B cell (primary cell): ENCODE measurements at regions not wholly inside any gene's neighbourhood (a gene's known extent, or its start where the extent isn't known, plus 50 kb on each side); places are given as distances from the start of the nearest gene placed in this dataset.

Experiments used
- ATAC-seq: fragments of 200-7000 bp; cut with Tn5 transposase; one replicate; pipeline ENCODE4 v1.10.0; 2021; ENCODE audit warnings: low read depth, mild to moderate bottlenecking, moderate number of reproducible peaks, moderate library complexity
- CTCF ChIA-PET: fragments of 350-600 bp; sonication (Branson Sonifier 250); formaldehyde crosslinking; loops from one replicate; lab custom pipeline; 2021; ENCODE audit warnings: antibody characterized with exemption, inconsistent platforms; lab: Charles Lee
- POLR2A ChIA-PET: fragments of 350-600 bp; sonication (Branson Sonifier 250); formaldehyde crosslinking; loops from one replicate; lab custom pipeline; 2021; ENCODE audit warnings: antibody characterized with exemption; lab: Charles Lee
- DNase-seq: peaks from one replicate; pipeline ENCODE4 v3.0.0; 2013
- H2AFZ ChIP-seq: 2 replicates; pipeline ENCODE4 v1.6.1; 2012; ENCODE audit warnings: mild to moderate bottlenecking, low read depth, low read length; ENCODE audit not compliant: insufficient read depth, poor library complexity, severe bottlenecking
- H3K27ac ChIP-seq, 2 donors: 1 replicate in 1 of 2; 2 replicates in 1 of 2; pipeline ENCODE4 v1.5.1; 2012 to 2013; ENCODE audit warnings: low read length in 2 of 2, mild to moderate bottlenecking in 2 of 2, moderate library complexity in 1 of 2
- H3K27me3 ChIP-seq, 4 experiments: fragments of 200-600 bp in 1 of 4; sonication (generic) in 1 of 4; replicated peaks in 1 of 4; 1 replicate in 2 of 4; 2 replicates in 2 of 4; pipeline versions ENCODE4 v1.6.1 to v1.7.0; 2013 to 2016; ENCODE audit warnings: low read length in 3 of 4, mild to moderate bottlenecking in 2 of 4, mixed read lengths in 1 of 4, moderate library complexity in 1 of 4; ENCODE audit not compliant: insufficient read depth in 4 of 4, control insufficient read depth in 3 of 4; ENCODE audit errors: control extremely low read depth in 1 of 4
- H3K36me3 ChIP-seq, 2 experiments: replicated peaks in 1 of 2; 1 replicate in 1 of 2; 2 replicates in 1 of 2; pipeline versions ENCODE4 v1.6.1 to v1.7.1; 2013; ENCODE audit warnings: low read length in 1 of 2; ENCODE audit not compliant: insufficient read depth in 2 of 2, control insufficient read depth in 1 of 2; ENCODE audit errors: control extremely low read depth in 1 of 2, extremely low read depth in 1 of 2
- H3K4me1 ChIP-seq, 2 donors: fragments of 200-600 bp in 1 of 2; sonication (generic) in 1 of 2; 1 replicate in 1 of 2; 2 replicates in 1 of 2; pipeline versions ENCODE4 v1.5.1 to v1.6.1; 2013 to 2017; ENCODE audit warnings: low read length in 2 of 2; ENCODE audit not compliant: control insufficient read depth in 2 of 2, insufficient read depth in 2 of 2
- H3K4me2 ChIP-seq: replicated peaks from 2 replicates; pipeline ENCODE3; 2012; ENCODE audit warnings: mild to moderate bottlenecking, low read depth, low read length; ENCODE audit not compliant: poor library complexity, severe bottlenecking
- H3K4me3 ChIP-seq, 5 experiments: fragments of 200-600 bp in 1 of 5; sonication (generic) in 1 of 5; 1 replicate in 3 of 5; 2 replicates in 2 of 5; pipeline versions ENCODE4 v1.5.1 to v1.7.0; 2011 to 2016; ENCODE audit warnings: low read length in 4 of 5, mild to moderate bottlenecking in 4 of 5, low read depth in 2 of 5, control low read depth in 1 of 5, moderate library complexity in 1 of 5; ENCODE audit not compliant: insufficient read depth in 1 of 5; ENCODE audit errors: control extremely low read depth in 1 of 5, extremely low read depth in 1 of 5
- H3K79me2 ChIP-seq: fragments of 200-600 bp; sonication (generic); one replicate; pipeline ENCODE4 v1.6.0; 2016; ENCODE audit warnings: low read length; ENCODE audit not compliant: control insufficient read depth, insufficient read depth
- H3K9ac ChIP-seq: fragments of 200-600 bp; sonication (generic); 2 replicates; pipeline ENCODE4 v1.6.1; 2017; ENCODE audit warnings: mild to moderate bottlenecking, low read length, moderate library complexity
- H3K9me3 ChIP-seq, 3 donors: one replicate each; pipeline versions ENCODE4 v1.6.1 to v1.7.1; 2013; ENCODE audit warnings: low read length in 2 of 3; ENCODE audit not compliant: control insufficient read depth in 2 of 3, insufficient read depth in 1 of 3; ENCODE audit errors: control extremely low read depth in 1 of 3
- H4K20me1 ChIP-seq: 2 replicates; pipeline ENCODE4 v1.6.0; 2012; ENCODE audit warnings: mild to moderate bottlenecking, low read length; ENCODE audit not compliant: insufficient read depth, control insufficient read depth, poor library complexity, severe bottlenecking
- H3K27ac Mint-ChIP-seq: one replicate; pipeline ENCODE4 v1.8.0; 2021; ENCODE audit warnings: mixed read lengths
- H3K27me3 Mint-ChIP-seq: one replicate; pipeline ENCODE4 v1.8.0; 2021; ENCODE audit warnings: mixed read lengths
- H3K4me1 Mint-ChIP-seq: one replicate; pipeline ENCODE4 v1.8.0; 2021; ENCODE audit warnings: mixed read lengths
- H3K4me3 Mint-ChIP-seq: one replicate; pipeline ENCODE4 v1.8.0; 2021; ENCODE audit warnings: mixed read lengths
- H3K9me3 Mint-ChIP-seq: one replicate; pipeline ENCODE4 v1.8.0; 2022; ENCODE audit warnings: mixed read lengths; ENCODE audit not compliant: insufficient read depth
- CTCF ChIP-seq: fragments of 200-600 bp; IDR thresholded peaks from one replicate; pipeline ENCODE4 v1.8.0; 2022; ENCODE audit warnings: antibody characterized with exemption, mild to moderate bottlenecking
- EZH2 ChIP-seq: IDR thresholded peaks from 2 replicates; pipeline ENCODE4 v1.6.1; 2012; ENCODE audit warnings: borderline replicate concordance, low read depth, mild to moderate bottlenecking, moderate library complexity, low read length; ENCODE audit not compliant: insufficient read depth, poor library complexity, severe bottlenecking
- WGBS: methylation state at CpG from one replicate; pipeline ENCODE4 v1.1.5; 2013; ENCODE audit warnings: missing lambda C conversion rate; ENCODE audit not compliant: insufficient coverage; 5-methylcytosine and 5-hydroxymethylcytosine counted together
- intact Hi-C: fragments of 100-400 bp; cut with micrococcal nuclease; formaldehyde crosslinking; loops from one replicate; pipeline ENCODE4 v1.10.0; 2022

- H3K27me3 Mint-ChIP-seq, result no peaks in the 10 kb centered on the region
- Histone ChIP-seq H3K36me3 (no peaks in the 10 kb centered on the region), H3K27me3 (no peaks in the 10 kb centered on the region), H3K4me3 (no peak overlapping the region), H3K79me2 (no peaks in the 10 kb centered on the region), H2AFZ (no peak overlapping the region), H3K9ac (no peak overlapping the region), H3K4me2 (no peak overlapping the region), H3K27ac (no peak overlapping the region), H3K9me3 (no peaks in the 10 kb centered on the region), H4K20me1 (no peaks in the 10 kb centered on the region), H3K4me1 (no peaks in the 10 kb centered on the region)
- CTCF ChIA-PET, result no interaction called here
- no peaks in the 10 kb centered on the region for H3K9me3 Mint-ChIP-seq
- no CpG with 5 or more reads among the region's 1 CpG for WGBS
- no peak for TF ChIP-seq EZH2
- no peak for TF ChIP-seq CTCF
- no peak for ATAC-seq
- no peaks in the 10 kb centered on the region for H3K4me1 Mint-ChIP-seq
- no peak overlapping the region for H3K4me3 Mint-ChIP-seq
- POLR2A ChIA-PET, result no interaction called here
- DNase-seq, result no peak
- intact Hi-C loops, result no loop called here
- no peak overlapping the region for H3K27ac Mint-ChIP-seq
These were observed 579.0 kb downstream of the RIT2 start for GRCh38 chr18:42536442-42536841.

GRCh38 chr18:42537291-42537690 lies 578.2 kb downstream of the RIT2 start:
- no peaks in the 10 kb centered on the region for H3K27me3 Mint-ChIP-seq
- intact Hi-C loops, result no loop called here
- ATAC-seq (no peak), DNase-seq (no peak)
- H3K4me3 Mint-ChIP-seq, result no peak overlapping the region
- Histone ChIP-seq H3K4me1 (no peaks in the 10 kb centered on the region), H4K20me1 (no peaks in the 10 kb centered on the region), H3K4me2 (no peak overlapping the region), H3K4me3 (no peak overlapping the region), H3K36me3 (no peaks in the 10 kb centered on the region), H3K9me3 (no peaks in the 10 kb centered on the region), H3K9ac (no peak overlapping the region), H2AFZ (no peak overlapping the region), H3K27ac (no peak overlapping the region), H3K27me3 (no peaks in the 10 kb centered on the region), H3K79me2 (no peaks in the 10 kb centered on the region)
- H3K9me3 Mint-ChIP-seq, result no peaks in the 10 kb centered on the region
- CTCF ChIA-PET, result no interaction called here
- H3K4me1 Mint-ChIP-seq, result no peaks in the 10 kb centered on the region
- WGBS, result no CpG with 5 or more reads among the region's 2 CpGs
- POLR2A ChIA-PET, result no interaction called here
- TF ChIP-seq EZH2 (no peak), CTCF (no peak)
- no peak overlapping the region for H3K27ac Mint-ChIP-seq
